Suprapubic skin (tissue), 3 donors: ENCODE measurements at regions not wholly inside any gene's neighbourhood (a gene's known extent, or its start where the extent isn't known, plus 50 kb on each side); places are given as distances from the start of the nearest gene placed in this dataset.

Source experiments
- CTCF ChIP-seq, 2 donors: fragments of 200-600 bp in 1 of 2; fragments of 450-650 bp in 1 of 2; sonication (generic) in 1 of 2; IDR thresholded peaks; one replicate each; pipeline ENCODE4 v1.5.1; 2016 to 2019; ENCODE audit warnings: antibody characterized with exemption in 2 of 2, mild to moderate bottlenecking in 1 of 2, moderate library complexity in 1 of 2
- POLR2A ChIP-seq, 2 donors: fragments of 450-650 bp; IDR thresholded peaks; one replicate each; pipeline ENCODE4 v1.6.1; 2017; ENCODE audit warnings: antibody characterized with exemption in 2 of 2, mild to moderate bottlenecking in 2 of 2, moderate library complexity in 2 of 2

GRCh38 chr3:132867956-132868355, 145.7 kb upstream of the NPHP3 start:
- no peak for TF ChIP-seq CTCF (IDR thresholded peaks at IDR 0.05)
- no peak for TF ChIP-seq POLR2A (IDR thresholded peaks at IDR 0.05)
